ENCODE measurements at regions not wholly inside any gene's neighbourhood (a gene's known extent, or its start where the extent isn't known, plus 50 kb on each side); places are given as distances from the start of the nearest gene placed in this dataset.

DNA sequence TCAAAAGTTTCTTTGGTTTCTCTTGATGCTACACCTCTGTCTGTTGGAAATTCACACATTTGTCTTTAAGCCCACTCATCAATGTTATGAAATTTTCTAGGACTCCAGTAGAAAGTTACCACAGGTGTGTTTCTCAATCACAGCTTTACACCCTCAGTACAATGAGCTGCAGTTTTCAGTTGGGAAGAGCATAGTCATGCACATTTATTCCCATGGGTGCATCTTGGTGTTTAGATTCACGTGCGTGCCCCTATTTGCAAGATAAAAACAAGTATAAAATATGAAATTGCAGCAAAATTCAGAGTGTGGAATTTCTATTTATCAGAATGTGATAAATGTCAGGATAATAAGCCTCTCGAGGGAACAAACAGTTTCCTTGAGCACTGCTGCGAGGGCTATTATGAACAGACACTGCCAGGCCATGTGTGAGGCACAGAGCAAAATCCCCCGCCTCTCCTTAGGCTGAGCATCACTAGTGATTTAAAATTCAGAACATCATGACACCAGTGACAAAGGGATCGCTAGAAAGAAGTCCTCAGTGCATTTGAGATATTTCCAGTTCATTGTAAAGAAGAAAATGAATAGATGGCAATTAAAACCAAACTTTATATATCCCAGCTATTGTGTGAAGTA lies 512.2 kb upstream of the TCF4 start (continued):
- TF ChIP-seq, protein P1, sequence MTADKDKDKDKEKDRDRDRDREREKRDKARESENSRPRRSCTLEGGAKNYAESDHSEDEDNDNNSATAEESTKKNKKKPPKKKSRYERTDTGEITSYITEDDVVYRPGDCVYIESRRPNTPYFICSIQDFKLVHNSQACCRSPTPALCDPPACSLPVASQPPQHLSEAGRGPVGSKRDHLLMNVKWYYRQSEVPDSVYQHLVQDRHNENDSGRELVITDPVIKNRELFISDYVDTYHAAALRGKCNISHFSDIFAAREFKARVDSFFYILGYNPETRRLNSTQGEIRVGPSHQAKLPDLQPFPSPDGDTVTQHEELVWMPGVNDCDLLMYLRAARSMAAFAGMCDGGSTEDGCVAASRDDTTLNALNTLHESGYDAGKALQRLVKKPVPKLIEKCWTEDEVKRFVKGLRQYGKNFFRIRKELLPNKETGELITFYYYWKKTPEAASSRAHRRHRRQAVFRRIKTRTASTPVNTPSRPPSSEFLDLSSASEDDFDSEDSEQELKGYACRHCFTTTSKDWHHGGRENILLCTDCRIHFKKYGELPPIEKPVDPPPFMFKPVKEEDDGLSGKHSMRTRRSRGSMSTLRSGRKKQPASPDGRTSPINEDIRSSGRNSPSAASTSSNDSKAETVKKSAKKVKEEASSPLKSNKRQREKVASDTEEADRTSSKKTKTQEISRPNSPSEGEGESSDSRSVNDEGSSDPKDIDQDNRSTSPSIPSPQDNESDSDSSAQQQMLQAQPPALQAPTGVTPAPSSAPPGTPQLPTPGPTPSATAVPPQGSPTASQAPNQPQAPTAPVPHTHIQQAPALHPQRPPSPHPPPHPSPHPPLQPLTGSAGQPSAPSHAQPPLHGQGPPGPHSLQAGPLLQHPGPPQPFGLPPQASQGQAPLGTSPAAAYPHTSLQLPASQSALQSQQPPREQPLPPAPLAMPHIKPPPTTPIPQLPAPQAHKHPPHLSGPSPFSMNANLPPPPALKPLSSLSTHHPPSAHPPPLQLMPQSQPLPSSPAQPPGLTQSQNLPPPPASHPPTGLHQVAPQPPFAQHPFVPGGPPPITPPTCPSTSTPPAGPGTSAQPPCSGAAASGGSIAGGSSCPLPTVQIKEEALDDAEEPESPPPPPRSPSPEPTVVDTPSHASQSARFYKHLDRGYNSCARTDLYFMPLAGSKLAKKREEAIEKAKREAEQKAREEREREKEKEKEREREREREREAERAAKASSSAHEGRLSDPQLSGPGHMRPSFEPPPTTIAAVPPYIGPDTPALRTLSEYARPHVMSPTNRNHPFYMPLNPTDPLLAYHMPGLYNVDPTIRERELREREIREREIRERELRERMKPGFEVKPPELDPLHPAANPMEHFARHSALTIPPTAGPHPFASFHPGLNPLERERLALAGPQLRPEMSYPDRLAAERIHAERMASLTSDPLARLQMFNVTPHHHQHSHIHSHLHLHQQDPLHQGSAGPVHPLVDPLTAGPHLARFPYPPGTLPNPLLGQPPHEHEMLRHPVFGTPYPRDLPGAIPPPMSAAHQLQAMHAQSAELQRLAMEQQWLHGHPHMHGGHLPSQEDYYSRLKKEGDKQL (CRISPR knock-in tag; IDR thresholded peaks at IDR 0.05; ENCODE audit: borderline replicate concordance): no peak
- TF ChIP-seq CBX1 (IDR thresholded peaks at IDR 0.05; ENCODE audit: low read depth): no peak

DNA sequence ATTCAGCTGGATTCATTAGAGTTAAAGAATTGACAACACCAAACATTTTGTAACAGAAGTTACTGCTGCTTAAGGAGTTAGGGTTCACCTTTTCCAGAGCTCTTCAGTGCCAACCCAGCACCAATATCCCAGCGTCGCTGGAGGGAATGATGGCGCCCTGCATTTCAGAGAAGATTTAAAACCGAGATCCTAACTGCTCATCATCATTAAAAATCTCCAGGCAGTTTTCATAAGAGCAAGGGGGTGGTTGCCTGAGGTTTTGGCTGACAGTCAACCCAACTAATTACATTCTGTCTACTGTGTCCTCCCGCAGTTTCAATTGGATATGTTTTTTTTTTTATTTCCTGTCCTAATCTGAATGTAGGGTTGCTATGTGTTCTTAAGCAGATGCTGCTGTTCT lies 509.6 kb upstream of the TCF4 start:
- H2AFZ ChIP-seq (ENCODE audit: low read depth, low read length): no peak overlapping the region
- H3K4me1 ChIP-seq (replicated peaks in 1 of 2; ENCODE audit: control insufficient read depth in 2 of 2, insufficient read depth in 2 of 2, low read length in 2 of 2): no peaks in the 10 kb centered on the region
- H3K79me2 ChIP-seq (ENCODE audit: control insufficient read depth, insufficient read depth, low read length): no peaks in the 10 kb centered on the region
- no peak for DNase-seq (ENCODE audit: extremely low read depth in 1 of 4, low spot score in 3 of 4)
- 3% methylated on average over 5 of the region's 5 CpGs for WGBS (ENCODE audit: insufficient coverage, low coverage, missing lambda C conversion rate)
- ChIA-PET CTCF (ENCODE audit: low intra/inter-chr PET ratio) (no interaction called here), POLR2A (no interaction called here)
- no peaks in the 10 kb centered on the region for H3K9me3 ChIP-seq (replicated peaks; ENCODE audit: control insufficient read depth, insufficient read depth, low read depth, low read length)
- no peak overlapping the region for H3K27ac ChIP-seq (ENCODE audit: extremely low read depth, low read depth, low read length)
- H3K9me1 ChIP-seq (ENCODE audit: control insufficient read depth, insufficient read depth, low read length): no peaks in the 10 kb centered on the region
- no TSS peak for BruUV-seq (replicated peaks)
- ATAC-seq: no peak
- H3K4me2 ChIP-seq (ENCODE audit: insufficient read depth, low read length): no peak overlapping the region
- intact Hi-C loops (cut with micrococcal nuclease): no loop called here
- H3K27me3 ChIP-seq (ENCODE audit: control insufficient read depth in 2 of 2, insufficient read depth in 2 of 2, low read length in 2 of 2): no peaks in the 10 kb centered on the region
- H3K36me3 ChIP-seq (ENCODE audit: control insufficient read depth, insufficient read depth, low read length): no peaks in the 10 kb centered on the region
- no peak overlapping the region for H3K9ac ChIP-seq (ENCODE audit: insufficient read depth in 1 of 2, low read depth in 2 of 2, low read length in 2 of 2)
- in situ Hi-C loops (cut with MboI): no loop called here
- no peaks in the 10 kb centered on the region for H4K20me1 ChIP-seq (replicated peaks; ENCODE audit: control insufficient read depth, insufficient read depth, low read length)
- H3K4me3 ChIP-seq: no peak overlapping the region
- no peak for FAIRE-seq
- TF ChIP-seq, protein P2, sequence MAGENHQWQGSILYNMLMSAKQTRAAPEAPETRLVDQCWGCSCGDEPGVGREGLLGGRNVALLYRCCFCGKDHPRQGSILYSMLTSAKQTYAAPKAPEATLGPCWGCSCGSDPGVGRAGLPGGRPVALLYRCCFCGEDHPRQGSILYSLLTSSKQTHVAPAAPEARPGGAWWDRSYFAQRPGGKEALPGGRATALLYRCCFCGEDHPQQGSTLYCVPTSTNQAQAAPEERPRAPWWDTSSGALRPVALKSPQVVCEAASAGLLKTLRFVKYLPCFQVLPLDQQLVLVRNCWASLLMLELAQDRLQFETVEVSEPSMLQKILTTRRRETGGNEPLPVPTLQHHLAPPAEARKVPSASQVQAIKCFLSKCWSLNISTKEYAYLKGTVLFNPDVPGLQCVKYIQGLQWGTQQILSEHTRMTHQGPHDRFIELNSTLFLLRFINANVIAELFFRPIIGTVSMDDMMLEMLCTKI (IDR thresholded peaks at IDR 0.05; ENCODE audit: partially characterized antibody): no peak
- TF ChIP-seq CHD4 (IDR thresholded peaks at IDR 0.05; ENCODE audit: insufficient read depth, insufficient replicate concordance, low read depth, low read length, poor library complexity, severe bottlenecking) (no peak), TBL1XR1 (IDR thresholded peaks at IDR 0.05; ENCODE audit: low read length in 2 of 2) (no peak)
- TF ChIP-seq, protein P3, sequence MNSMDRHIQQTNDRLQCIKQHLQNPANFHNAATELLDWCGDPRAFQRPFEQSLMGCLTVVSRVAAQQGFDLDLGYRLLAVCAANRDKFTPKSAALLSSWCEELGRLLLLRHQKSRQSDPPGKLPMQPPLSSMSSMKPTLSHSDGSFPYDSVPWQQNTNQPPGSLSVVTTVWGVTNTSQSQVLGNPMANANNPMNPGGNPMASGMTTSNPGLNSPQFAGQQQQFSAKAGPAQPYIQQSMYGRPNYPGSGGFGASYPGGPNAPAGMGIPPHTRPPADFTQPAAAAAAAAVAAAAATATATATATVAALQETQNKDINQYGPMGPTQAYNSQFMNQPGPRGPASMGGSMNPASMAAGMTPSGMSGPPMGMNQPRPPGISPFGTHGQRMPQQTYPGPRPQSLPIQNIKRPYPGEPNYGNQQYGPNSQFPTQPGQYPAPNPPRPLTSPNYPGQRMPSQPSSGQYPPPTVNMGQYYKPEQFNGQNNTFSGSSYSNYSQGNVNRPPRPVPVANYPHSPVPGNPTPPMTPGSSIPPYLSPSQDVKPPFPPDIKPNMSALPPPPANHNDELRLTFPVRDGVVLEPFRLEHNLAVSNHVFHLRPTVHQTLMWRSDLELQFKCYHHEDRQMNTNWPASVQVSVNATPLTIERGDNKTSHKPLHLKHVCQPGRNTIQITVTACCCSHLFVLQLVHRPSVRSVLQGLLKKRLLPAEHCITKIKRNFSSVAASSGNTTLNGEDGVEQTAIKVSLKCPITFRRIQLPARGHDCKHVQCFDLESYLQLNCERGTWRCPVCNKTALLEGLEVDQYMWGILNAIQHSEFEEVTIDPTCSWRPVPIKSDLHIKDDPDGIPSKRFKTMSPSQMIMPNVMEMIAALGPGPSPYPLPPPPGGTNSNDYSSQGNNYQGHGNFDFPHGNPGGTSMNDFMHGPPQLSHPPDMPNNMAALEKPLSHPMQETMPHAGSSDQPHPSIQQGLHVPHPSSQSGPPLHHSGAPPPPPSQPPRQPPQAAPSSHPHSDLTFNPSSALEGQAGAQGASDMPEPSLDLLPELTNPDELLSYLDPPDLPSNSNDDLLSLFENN (IDR thresholded peaks at IDR 0.05; ENCODE audit: low read depth in 2 of 2, low read length in 2 of 2): no peak
